ENCODE measurements at regions not wholly inside any gene's neighbourhood (a gene's known extent, or its start where the extent isn't known, plus 50 kb on each side); places are given as distances from the start of the nearest gene placed in this dataset.

DNA sequence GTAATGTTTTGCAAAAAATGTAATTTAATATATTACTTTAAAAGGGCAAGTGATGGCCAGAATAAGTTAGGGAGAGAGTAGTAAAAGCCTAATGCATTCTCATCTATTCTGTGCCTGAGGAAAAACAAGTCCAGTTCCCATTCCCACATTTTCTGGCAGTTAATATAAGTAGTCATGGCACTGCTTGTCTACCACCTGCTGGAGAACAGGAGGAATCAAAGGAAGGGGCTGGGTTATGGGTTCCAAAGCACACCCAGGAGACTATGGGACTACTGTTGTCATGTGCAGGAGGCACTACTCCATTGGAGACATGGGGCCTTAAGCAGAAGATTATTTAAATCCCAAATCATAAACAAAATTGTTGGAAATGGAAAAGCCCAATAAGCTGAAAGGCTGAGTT is 2618.6 kb downstream of the ARAP2 start:
- TF ChIP-seq, protein P1, sequence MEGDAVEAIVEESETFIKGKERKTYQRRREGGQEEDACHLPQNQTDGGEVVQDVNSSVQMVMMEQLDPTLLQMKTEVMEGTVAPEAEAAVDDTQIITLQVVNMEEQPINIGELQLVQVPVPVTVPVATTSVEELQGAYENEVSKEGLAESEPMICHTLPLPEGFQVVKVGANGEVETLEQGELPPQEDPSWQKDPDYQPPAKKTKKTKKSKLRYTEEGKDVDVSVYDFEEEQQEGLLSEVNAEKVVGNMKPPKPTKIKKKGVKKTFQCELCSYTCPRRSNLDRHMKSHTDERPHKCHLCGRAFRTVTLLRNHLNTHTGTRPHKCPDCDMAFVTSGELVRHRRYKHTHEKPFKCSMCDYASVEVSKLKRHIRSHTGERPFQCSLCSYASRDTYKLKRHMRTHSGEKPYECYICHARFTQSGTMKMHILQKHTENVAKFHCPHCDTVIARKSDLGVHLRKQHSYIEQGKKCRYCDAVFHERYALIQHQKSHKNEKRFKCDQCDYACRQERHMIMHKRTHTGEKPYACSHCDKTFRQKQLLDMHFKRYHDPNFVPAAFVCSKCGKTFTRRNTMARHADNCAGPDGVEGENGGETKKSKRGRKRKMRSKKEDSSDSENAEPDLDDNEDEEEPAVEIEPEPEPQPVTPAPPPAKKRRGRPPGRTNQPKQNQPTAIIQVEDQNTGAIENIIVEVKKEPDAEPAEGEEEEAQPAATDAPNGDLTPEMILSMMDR (IDR thresholded peaks at IDR 0.05): no peak
- Histone ChIP-seq H3K79me2 (ENCODE audit: insufficient read depth, low read length) (no peaks in the 10 kb centered on the region), H3K9ac (ENCODE audit: insufficient read depth, low read length, poor library complexity, severe bottlenecking) (no peak overlapping the region), H3K27ac (ENCODE audit: low read depth in 1 of 2, low read length in 2 of 2) (no peak overlapping the region), H3K27me3 (ENCODE audit: control insufficient read depth in 2 of 2, insufficient read depth in 2 of 2, low read length in 2 of 2) (no peaks in the 10 kb centered on the region), H3K36me3 (replicated peaks in 1 of 2; ENCODE audit: control insufficient read depth in 1 of 2, insufficient read depth in 2 of 2, low read length in 2 of 2) (no peaks in the 10 kb centered on the region), H3K4me1 (ENCODE audit: control insufficient read depth in 1 of 2, insufficient read depth in 2 of 2, low read length in 2 of 2) (no peaks in the 10 kb centered on the region), H3K4me3 (replicated peaks in 1 of 3; ENCODE audit: low read depth in 2 of 3, low read length in 3 of 3) (no peak overlapping the region), H3K9me3 (replicated peaks in 1 of 2; ENCODE audit: control insufficient read depth in 1 of 2, insufficient read depth in 1 of 2, low read length in 2 of 2) (no peaks in the 10 kb centered on the region), H3K4me2 (replicated peaks; ENCODE audit: extremely low read depth, low read length, poor library complexity, severe bottlenecking) (no peak overlapping the region), H2AFZ (ENCODE audit: insufficient read depth, low read depth, low read length, poor library complexity, severe bottlenecking) (no peak overlapping the region), H4K20me1 (ENCODE audit: insufficient read depth, low read length) (no peaks in the 10 kb centered on the region)
- intact Hi-C loops (cut with micrococcal nuclease): no loop called here
- Mint-ChIP-seq H3K36me3 (no peaks in the 10 kb centered on the region), H3K4me3 (no peak overlapping the region), H3K9me3 (peaks cover 0 to 6% (median 2%) of the 10 kb centered on the region in 7 donors), H3K27me3 (ENCODE audit: low read depth in 3 of 3) (peaks cover 0 to 1% (median 0%) of the 10 kb centered on the region in 3 donors), H3K4me1 (no peaks in the 10 kb centered on the region), H3K27ac (no peak overlapping the region)
- DNase-seq: no peak

DNA sequence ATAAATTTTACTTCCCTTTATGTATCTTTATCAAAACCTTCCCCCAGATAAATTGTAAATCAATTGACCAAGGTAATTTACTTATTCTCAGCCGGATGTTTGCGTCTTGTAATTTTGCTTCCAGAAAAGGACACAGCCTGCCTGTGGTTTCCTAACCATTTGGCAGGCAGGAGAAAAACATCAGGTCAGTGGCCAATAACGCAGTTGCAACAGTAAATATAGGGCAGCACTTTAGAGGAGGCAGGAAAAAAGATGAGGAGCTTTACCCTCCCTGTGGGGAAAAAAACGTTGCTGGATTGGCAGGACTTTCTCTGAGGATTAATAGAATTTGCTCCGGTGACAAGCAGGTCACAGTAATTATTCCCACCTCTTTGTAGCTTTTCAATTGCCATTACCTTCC is 2618.1 kb downstream of the ARAP2 start:
- Histone ChIP-seq H3K36me3 (replicated peaks in 1 of 2; ENCODE audit: control insufficient read depth in 1 of 2, insufficient read depth in 2 of 2, low read length in 2 of 2) (no peaks in the 10 kb centered on the region), H3K79me2 (ENCODE audit: insufficient read depth, low read length) (no peaks in the 10 kb centered on the region), H3K27me3 (ENCODE audit: control insufficient read depth in 2 of 2, insufficient read depth in 2 of 2, low read length in 2 of 2) (no peaks in the 10 kb centered on the region), H2AFZ (ENCODE audit: insufficient read depth, low read depth, low read length, poor library complexity, severe bottlenecking) (no peak overlapping the region), H3K4me2 (replicated peaks; ENCODE audit: extremely low read depth, low read length, poor library complexity, severe bottlenecking) (no peak overlapping the region), H3K9me3 (replicated peaks in 1 of 2; ENCODE audit: control insufficient read depth in 1 of 2, insufficient read depth in 1 of 2, low read length in 2 of 2) (no peaks in the 10 kb centered on the region), H3K4me1 (ENCODE audit: control insufficient read depth in 1 of 2, insufficient read depth in 2 of 2, low read length in 2 of 2) (no peaks in the 10 kb centered on the region), H3K27ac (ENCODE audit: low read depth in 1 of 2, low read length in 2 of 2) (no peak overlapping the region), H3K9ac (ENCODE audit: insufficient read depth, low read length, poor library complexity, severe bottlenecking) (no peak overlapping the region), H4K20me1 (ENCODE audit: insufficient read depth, low read length) (no peaks in the 10 kb centered on the region), H3K4me3 (replicated peaks in 1 of 3; ENCODE audit: low read depth in 2 of 3, low read length in 3 of 3) (no peak overlapping the region)
- Mint-ChIP-seq H3K4me3 (no peak overlapping the region), H3K36me3 (no peaks in the 10 kb centered on the region), H3K9me3 (peaks cover 0 to 6% (median 2%) of the 10 kb centered on the region in 7 donors), H3K4me1 (no peaks in the 10 kb centered on the region), H3K27ac (no peak overlapping the region), H3K27me3 (ENCODE audit: low read depth in 3 of 3) (peaks cover 0 to 1% (median 0%) of the 10 kb centered on the region in 3 donors)
- intact Hi-C loops (cut with micrococcal nuclease): no loop called here
- DNase-seq: no peak
- TF ChIP-seq, protein P1 (IDR thresholded peaks at IDR 0.05): no peak
- WGBS (ENCODE audit: insufficient coverage): 60% methylated on average over 1 of the region's 5 CpGs
